ENCODE measurements at regions not wholly inside any gene's neighbourhood (a gene's known extent, or its start where the extent isn't known, plus 50 kb on each side); places are given as distances from the start of the nearest gene placed in this dataset.

DNA sequence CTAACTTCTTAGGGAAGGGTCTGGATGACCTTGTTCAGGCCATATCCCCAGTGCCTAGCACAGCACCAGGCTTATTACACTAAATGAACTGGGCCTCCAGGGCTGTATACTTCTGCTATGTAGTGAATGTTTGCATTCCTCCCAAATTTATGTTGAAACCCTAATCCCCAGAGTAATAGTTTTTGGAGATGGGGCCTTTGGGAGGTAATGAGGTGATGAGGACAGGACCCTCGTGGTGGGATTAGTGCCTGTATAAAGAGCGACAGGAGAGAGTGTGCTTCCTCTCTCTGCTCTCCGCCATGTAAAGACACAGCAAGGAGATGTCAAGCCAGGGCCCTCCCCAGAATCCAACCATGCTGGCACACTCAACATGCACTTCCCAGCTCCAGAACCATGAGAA is 148.3 kb downstream of the SEC61B start:
- intact Hi-C loops (cut with DNase I; ENCODE audit: low total_unique reads) = no loop called here
- 94 to 95% methylated on average over 3 of the region's 3 CpGs for WGBS, 2 donors

DNA sequence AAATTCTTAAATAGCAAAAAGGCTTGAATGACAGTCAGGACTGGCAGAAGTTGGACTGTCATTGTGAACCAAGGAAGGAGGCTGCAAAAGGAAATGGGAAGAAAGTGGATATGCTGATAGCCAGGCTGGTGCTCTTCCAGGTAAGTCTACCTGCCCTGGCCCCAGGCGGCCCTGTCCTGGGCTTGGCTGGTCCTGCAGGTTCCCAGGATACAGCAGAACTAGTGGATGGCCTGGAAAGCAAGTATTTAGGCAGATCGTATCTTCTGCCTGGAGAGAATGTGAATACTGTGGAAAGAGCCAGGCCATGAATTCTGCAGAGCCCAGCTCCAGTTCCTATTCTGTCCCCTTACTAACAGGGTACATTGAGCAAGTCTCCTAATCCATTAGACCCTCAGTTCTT is 149.3 kb downstream of the SEC61B start:
- no peak for TF ChIP-seq POLR2A (IDR thresholded peaks at IDR 0.05)
- TF ChIP-seq, protein P1, sequence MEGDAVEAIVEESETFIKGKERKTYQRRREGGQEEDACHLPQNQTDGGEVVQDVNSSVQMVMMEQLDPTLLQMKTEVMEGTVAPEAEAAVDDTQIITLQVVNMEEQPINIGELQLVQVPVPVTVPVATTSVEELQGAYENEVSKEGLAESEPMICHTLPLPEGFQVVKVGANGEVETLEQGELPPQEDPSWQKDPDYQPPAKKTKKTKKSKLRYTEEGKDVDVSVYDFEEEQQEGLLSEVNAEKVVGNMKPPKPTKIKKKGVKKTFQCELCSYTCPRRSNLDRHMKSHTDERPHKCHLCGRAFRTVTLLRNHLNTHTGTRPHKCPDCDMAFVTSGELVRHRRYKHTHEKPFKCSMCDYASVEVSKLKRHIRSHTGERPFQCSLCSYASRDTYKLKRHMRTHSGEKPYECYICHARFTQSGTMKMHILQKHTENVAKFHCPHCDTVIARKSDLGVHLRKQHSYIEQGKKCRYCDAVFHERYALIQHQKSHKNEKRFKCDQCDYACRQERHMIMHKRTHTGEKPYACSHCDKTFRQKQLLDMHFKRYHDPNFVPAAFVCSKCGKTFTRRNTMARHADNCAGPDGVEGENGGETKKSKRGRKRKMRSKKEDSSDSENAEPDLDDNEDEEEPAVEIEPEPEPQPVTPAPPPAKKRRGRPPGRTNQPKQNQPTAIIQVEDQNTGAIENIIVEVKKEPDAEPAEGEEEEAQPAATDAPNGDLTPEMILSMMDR (IDR thresholded peaks at IDR 0.05) = no peak
- no peak overlapping the region for H3K4me3 ChIP-seq (ENCODE audit: low read depth, poor library complexity, severe bottlenecking)
- WGBS, 2 donors = 68 to 72% methylated on average over 2 of the region's 2 CpGs
- intact Hi-C loops (cut with DNase I; ENCODE audit: low total_unique reads) = no loop called here
- DNase-seq (ENCODE audit: low spot score in 2 of 2) = no peak

More for the DNA sequence above, 148.3 kb downstream of the SEC61B start:
- DNase-seq (ENCODE audit: low spot score in 2 of 2) = no peak
- TF ChIP-seq POLR2A (IDR thresholded peaks at IDR 0.05) = no peak
- TF ChIP-seq, protein P1 (IDR thresholded peaks at IDR 0.05) = no peak
- H3K4me3 ChIP-seq (ENCODE audit: low read depth, poor library complexity, severe bottlenecking) = no peak overlapping the region

DNA sequence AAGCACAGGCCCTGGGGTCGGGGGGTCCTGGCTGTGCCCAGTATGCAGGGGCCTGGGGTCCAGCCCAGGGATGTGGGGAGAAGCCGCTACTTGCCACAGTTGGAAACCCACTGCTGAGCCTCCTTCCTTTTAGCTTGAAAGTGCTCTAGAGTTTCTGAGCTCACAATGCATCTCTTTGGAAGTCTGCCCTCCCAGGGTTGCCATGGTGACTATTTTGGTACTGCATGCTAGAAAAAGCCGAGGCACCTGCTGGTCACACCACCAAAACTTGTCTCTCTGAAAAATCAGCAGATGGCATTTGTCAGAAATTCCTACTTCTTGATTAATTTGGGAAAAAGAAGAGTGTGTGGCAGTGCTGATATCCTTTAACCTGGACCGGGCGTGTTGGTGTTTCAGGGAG is 151.8 kb downstream of the SEC61B start:
- TF ChIP-seq, protein P1 (IDR thresholded peaks at IDR 0.05) = no peak
- no peak for TF ChIP-seq POLR2A (IDR thresholded peaks at IDR 0.05)
- intact Hi-C loops (cut with DNase I; ENCODE audit: low total_unique reads) = no loop called here
- 80 to 89% methylated on average over 5 of the region's 5 CpGs for WGBS, 2 donors
- no peak for DNase-seq (ENCODE audit: low spot score in 2 of 2)
- H3K4me3 ChIP-seq (ENCODE audit: low read depth, poor library complexity, severe bottlenecking) = no peak overlapping the region

DNA sequence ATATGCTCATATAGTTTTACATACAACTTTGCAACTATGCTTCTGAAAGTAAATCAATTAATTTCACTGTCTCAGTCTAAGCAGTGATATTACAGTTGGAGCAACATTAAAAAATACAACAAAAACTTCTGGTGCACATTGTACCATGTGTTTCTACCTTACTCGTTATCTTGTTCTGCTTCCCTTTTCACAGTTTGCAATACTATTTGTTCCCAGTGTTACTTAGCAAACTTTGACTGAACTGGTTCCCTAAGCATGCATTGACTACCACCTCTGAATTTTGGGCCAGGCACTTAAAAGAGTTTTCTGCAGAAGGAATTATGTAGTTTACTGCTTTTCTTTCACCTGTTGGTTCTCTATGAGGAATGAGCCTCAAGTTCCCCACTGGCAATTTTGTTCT is 152.7 kb downstream of the SEC61B start:
- H3K4me3 ChIP-seq (ENCODE audit: low read depth, poor library complexity, severe bottlenecking) = no peak overlapping the region
- DNase-seq (ENCODE audit: low spot score in 2 of 2) = no peak
- intact Hi-C loops (cut with DNase I; ENCODE audit: low total_unique reads) = no loop called here
- 75 to 81% methylated on average over 1 of the region's 1 CpG for WGBS, 2 donors
- TF ChIP-seq, protein P1 (IDR thresholded peaks at IDR 0.05) = no peak
- no peak for TF ChIP-seq POLR2A (IDR thresholded peaks at IDR 0.05)

DNA sequence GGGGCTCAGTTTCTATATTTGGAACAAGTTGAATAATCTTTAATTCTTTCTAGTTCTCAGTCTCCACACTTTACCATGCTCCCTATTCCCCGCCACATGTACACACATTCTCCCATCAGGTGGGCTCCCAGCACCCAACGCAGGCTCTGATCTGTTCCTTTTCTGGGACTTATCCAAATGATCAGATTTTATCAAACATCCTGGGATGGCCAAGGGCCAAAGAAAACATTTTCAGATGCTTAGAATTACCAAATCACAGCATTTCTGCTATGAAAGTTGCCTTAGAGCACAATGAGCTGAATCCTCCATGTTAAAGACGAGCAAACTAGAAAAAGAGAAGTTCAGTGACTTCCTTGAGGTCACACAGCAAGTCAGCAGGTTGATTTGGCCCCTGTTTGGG is 153.4 kb downstream of the SEC61B start:
- DNase-seq (ENCODE audit: low spot score in 2 of 2) = no peak
- 78 to 83% methylated on average over 3 of the region's 3 CpGs for WGBS, 2 donors
- TF ChIP-seq, protein P1 (IDR thresholded peaks at IDR 0.05) = no peak
- no peak for TF ChIP-seq POLR2A (IDR thresholded peaks at IDR 0.05)
- intact Hi-C loops (cut with DNase I; ENCODE audit: low total_unique reads) = no loop called here
- H3K4me3 ChIP-seq (ENCODE audit: low read depth, poor library complexity, severe bottlenecking) = no peak overlapping the region
